Embryonic facial prominence (tissue), 1 donor: ENCODE measurements at regions not wholly inside any gene's neighbourhood (a gene's known extent, or its start where the extent isn't known, plus 50 kb on each side); places are given as distances from the start of the nearest gene placed in this dataset.

Experiments
- DNase-seq: peaks from one replicate; pipeline ENCODE4 v3.0.0-alpha.2; 2016; ENCODE audit errors: extremely low spot score

GRCh38 chr4:120525106-120525505 is 397.4 kb downstream of the PRDM5 start:
- DNase-seq = no peak

GRCh38 chr4:120524237-120524636 is 398.3 kb downstream of the PRDM5 start:
- no peak for DNase-seq

- DNase-seq = no peak
Measured at GRCh38 chr4:120520761-120521160, 401.8 kb downstream of the PRDM5 start.

GRCh38 chr4:120517966-120518365 is 404.6 kb downstream of the PRDM5 start:
- DNase-seq = no peak

DNA sequence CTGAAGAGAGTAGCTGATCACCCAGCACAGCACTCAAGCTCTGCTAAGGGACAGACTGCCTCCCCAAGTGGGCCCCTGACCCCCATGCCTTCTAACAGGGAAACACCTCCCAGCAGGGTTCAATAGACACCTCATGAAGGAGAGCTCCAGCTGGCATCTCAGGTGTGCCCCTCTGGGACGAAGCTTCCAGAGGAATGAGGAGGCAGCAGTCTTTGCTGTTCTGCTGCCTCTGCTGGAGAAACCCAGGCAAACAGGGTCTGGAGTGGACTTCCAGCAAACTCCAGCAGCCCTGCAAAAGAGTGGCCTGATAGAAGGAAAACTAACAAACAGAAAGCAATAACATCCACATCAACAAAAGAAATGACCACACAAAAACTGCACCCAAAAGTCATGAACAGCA is 412.8 kb downstream of the PRDM5 start:
- DNase-seq = no peak

GRCh38 chr4:120509222-120509621 is 413.3 kb downstream of the PRDM5 start:
- DNase-seq = no peak

- no peak for DNase-seq
Measured at GRCh38 chr4:120508036-120508435, 414.5 kb downstream of the PRDM5 start.

- DNase-seq = no peak
Measured at GRCh38 chr4:120506536-120506935, 416.0 kb downstream of the PRDM5 start.

GRCh38 chr4:120498678-120499077 is 423.8 kb downstream of the PRDM5 start:
- no peak for DNase-seq

DNA sequence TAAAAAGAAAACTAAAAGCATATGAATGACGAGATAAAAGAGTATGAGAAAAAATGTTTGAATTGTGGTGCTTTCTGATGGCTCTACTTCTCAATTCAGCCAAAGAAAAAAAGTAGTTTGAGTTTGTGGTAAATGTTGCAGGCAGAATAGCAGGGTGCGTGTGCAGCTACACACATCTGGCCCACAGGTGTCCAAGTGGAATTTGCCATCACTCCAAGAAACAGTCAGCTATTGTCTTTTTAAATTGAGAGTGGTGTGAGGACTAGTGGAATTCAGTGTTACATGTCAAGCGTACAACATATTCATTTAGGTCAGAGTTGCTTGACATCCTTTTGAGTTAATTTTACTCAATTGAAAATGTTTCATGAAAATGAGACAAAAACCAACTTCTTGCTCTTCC is 424.8 kb upstream of the MAD2L1 start:
- DNase-seq = no peak

GRCh38 chr4:120481756-120482155 is 415.1 kb upstream of the MAD2L1 start:
- no peak for DNase-seq

DNA sequence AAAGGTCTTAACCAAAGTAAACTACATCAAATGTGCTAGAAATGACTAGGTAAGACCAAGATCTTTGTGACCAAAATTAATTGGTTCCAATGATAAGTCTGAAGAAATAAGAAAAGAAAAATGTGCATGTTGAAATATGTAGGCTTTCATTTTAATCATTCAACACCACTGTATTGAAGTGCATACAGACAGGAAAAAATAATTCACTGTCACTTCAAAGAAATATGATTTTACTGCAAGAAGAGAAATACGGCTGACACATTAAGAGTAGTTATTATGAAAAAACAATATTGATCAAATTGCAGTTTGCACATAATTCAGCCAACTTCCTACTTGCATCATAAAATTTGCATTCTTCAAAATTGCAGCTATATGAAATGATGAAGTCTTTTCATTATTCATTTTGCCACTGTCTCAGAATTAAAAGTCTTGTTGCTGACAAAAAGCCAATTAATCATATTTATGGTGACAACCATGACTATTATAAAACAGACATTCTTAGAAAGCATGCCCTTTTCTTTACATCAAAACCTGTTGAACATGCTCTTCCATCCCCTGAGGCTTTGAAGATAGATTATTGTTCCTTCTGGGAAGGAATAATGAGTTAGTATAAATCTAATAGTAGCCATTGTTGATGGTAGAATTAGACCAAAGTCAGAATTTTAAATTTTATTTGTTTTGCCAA is 405.9 kb upstream of the MAD2L1 start:
- no peak for DNase-seq

- DNase-seq = no peak
Measured at GRCh38 chr4:120466429-120466828, 399.8 kb upstream of the MAD2L1 start.

- no peak for DNase-seq
Measured at GRCh38 chr4:120454788-120455187, 388.1 kb upstream of the MAD2L1 start.

DNA sequence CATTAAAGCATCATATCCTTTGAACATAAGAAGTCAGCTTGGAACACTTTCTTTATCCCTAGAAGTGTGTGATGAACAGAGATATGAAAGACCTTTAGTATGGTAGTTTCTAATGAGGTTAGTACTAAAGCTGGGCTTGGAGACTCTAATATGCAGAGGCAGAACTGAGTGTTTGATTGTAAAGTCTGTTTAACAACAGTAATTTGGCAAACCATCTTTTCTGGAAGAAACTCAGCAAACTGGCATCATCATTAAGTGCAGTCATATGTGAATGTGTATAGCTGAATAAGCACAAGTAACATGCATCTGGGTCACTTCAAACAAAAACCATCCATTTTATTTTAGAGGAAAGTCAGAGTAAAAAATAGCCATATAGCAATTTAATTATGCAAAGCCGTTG is 385.9 kb upstream of the MAD2L1 start:
- no peak for DNase-seq

- DNase-seq = no peak
Measured at GRCh38 chr4:120452001-120452400, 385.4 kb upstream of the MAD2L1 start.

DNA sequence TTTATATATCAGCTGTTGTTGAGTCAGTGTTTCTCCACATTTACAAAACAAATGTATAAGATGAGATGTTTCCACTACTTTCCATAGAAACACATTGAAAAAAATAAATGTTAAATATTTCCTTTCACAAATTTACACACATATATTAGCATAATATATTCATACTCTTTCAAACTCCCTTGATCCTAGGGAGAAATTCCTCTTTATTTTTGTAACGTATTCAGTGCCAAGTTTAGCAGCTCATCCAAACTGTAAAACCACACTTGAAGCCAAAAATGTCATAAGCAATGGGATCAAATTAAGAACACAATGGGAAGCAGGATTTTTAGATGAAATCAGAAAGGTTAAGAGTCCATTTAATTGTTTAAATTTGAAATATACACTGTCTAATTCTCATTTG is 381.1 kb upstream of the MAD2L1 start:
- DNase-seq = no peak

DNA sequence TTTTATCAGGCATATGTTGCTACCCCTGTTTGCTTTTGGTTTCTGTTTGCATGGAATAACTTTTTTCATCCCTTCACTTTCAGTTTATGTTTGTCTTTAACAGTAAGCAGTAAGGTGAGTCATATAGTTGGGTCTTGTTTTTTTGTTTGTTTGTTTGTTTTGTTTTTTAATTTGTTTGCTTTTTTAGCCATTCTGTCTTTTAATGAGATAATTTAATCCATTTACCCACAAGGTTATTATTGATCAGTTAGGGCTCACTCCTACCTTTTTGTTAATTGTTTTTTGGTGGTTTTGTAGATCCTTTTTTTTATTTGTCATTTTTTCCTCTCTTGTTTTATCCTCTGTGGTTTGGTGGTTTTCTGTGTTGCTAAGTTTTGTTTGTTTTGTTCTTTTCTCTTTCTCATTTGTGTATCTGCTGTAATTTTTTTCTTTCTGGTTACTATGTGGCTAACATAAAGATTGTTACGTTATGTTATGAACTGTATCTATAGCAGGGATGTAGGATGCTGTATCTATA is 379.5 kb upstream of the MAD2L1 start:
- no peak for DNase-seq

DNA sequence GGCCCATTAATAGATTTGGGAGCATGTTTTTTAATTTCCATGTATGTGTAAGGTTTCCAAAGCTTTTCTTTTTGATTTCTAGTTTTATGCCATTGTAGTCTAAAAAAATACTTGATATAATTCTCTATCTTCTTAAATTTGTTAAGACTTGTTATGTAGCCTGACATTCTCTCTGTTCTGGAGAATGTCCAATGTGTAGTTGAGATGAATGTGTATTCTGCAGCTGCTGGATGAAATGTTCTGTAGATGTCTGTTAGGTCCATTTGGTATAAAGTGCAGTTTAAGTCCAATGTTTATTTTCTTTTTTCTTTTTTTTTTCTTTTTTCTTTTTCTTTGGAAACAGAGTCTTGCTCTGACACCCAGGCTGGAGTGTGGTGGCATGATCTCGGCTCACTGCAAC is 378.5 kb upstream of the MAD2L1 start:
- no peak for DNase-seq

GRCh38 chr4:120443116-120443515 is 376.5 kb upstream of the MAD2L1 start:
- no peak for DNase-seq

DNA sequence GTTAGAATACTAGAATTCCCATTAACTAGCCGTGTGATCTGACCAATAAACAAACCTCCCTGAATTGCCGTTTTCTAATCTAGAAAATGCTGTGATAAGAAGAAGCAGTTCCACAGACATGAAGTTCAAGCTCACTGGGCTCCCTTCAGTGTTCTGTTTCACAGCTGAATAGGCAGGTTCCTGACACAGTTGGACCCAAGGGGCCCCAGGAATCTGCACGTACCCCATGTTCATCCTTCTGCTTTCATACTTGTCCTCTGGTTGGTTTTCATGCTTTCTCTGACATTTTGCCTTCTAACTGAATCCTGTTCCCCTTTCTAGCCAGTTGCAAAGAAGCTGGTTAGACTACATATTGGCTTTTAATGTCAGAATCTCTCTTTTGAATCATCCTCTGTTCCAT is 374.1 kb upstream of the MAD2L1 start:
- no peak for DNase-seq

GRCh38 chr4:120435179-120435578 is 368.5 kb upstream of the MAD2L1 start:
- no peak for DNase-seq

GRCh38 chr4:120434756-120435155 is 368.1 kb upstream of the MAD2L1 start:
- no peak for DNase-seq

GRCh38 chr4:120432301-120432860 is 365.7 kb upstream of the MAD2L1 start:
- DNase-seq = no peak
